ENCODE measurements at regions not wholly inside any gene's neighbourhood (a gene's known extent, or its start where the extent isn't known, plus 50 kb on each side); places are given as distances from the start of the nearest gene placed in this dataset.

GRCh38 chr10:130389906-130390305, 253.7 kb downstream of the GLRX3 start:
- TF ChIP-seq POLR2A (IDR thresholded peaks at IDR 0.05) (no peak), CTCF (IDR thresholded peaks at IDR 0.05) (no peak)
